Uterus (tissue), 3 donors: ENCODE measurements at regions not wholly inside any gene's neighbourhood (a gene's known extent, or its start where the extent isn't known, plus 50 kb on each side); places are given as distances from the start of the nearest gene placed in this dataset.

Experiments used
- DNase-seq, 2 donors: peaks; one replicate each; pipeline ENCODE4 v3.0.0-alpha.2; 2019 to 2020
- H3K27ac ChIP-seq, 2 donors: fragments of 200-600 bp; sonication (generic); 1 replicate in 1 of 2; 2 replicates in 1 of 2; pipeline ENCODE4 v1.5.1; 2016 to 2018
- H3K27me3 ChIP-seq, 2 donors: fragments of 200-600 bp; sonication (generic); one replicate each; pipeline ENCODE4 v1.5.1; 2018 to 2019; ENCODE audit warnings: control low read depth in 1 of 2
- H3K36me3 ChIP-seq, 2 donors: fragments of 200-600 bp; sonication (generic); one replicate each; pipeline ENCODE4 v1.5.1; 2019; ENCODE audit warnings: control low read depth in 1 of 2
- H3K4me1 ChIP-seq, 2 donors: fragments of 200-600 bp; sonication (generic); one replicate each; pipeline ENCODE4 v1.5.1; 2018 to 2019; ENCODE audit warnings: control low read depth in 1 of 2
- H3K4me3 ChIP-seq, 2 donors: fragments of 200-600 bp; sonication (generic); 1 replicate in 1 of 2; 2 replicates in 1 of 2; pipeline ENCODE4 v1.5.1; 2018 to 2019; ENCODE audit warnings: mild to moderate bottlenecking in 1 of 2
- H3K9me3 ChIP-seq, 2 donors: fragments of 200-600 bp; sonication (generic); one replicate each; pipeline ENCODE4 v1.5.1; 2019; ENCODE audit warnings: control low read depth in 1 of 2
- POLR2A ChIP-seq, 2 donors: fragments of 450-650 bp; IDR thresholded peaks; one replicate each; pipeline ENCODE4 v1.6.1; 2016; ENCODE audit warnings: antibody characterized with exemption in 2 of 2, mild to moderate bottlenecking in 1 of 2, moderate library complexity in 1 of 2
- intact Hi-C: fragments of 100-400 bp; cut with DNase I; formaldehyde crosslinking; loops from one replicate; pipeline ENCODE4 v1.15.1; 2023; ENCODE audit warnings: low total_unique reads
- TF ChIP-seq, protein P1 (sequence below), 4 experiments: fragments of 200-600 bp in 2 of 4; fragments of 450-650 bp in 2 of 4; sonication (generic) in 2 of 4; IDR thresholded peaks; one replicate each; pipeline ENCODE4 v1.5.1; 2016 to 2019; ENCODE audit warnings: antibody characterized with exemption in 4 of 4, mild to moderate bottlenecking in 2 of 4, moderate library complexity in 1 of 4
- donor health status: DM: yes; HTN: yes; CAD: no.

DNA sequence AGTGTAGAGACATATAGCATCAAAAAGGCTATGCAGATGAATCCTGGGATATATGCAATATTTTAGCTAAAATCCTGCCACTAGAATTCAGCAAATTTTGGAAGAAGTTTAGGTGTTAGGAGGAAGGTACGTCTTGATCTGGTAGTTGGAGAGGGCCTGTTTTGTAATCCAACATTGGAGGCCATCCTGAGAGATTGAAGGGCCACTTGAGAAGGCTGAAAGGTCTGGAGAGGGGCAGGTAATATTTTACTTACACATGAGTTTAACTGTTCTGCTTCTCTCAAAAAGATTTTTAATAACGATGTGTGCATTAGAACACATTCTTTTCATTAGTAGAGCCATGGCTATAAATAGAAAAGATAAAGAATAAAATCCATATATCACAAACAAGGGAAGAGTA lies 422.1 kb downstream of the RAB38 start:
- Histone ChIP-seq H3K9me3 (no peaks in the 10 kb centered on the region), H3K27ac (no peak overlapping the region), H3K36me3 (no peaks in the 10 kb centered on the region), H3K4me1 (no peaks in the 10 kb centered on the region), H3K4me3 (no peak overlapping the region), H3K27me3 (no peaks in the 10 kb centered on the region)
- no peak for DNase-seq
- TF ChIP-seq, protein P1, sequence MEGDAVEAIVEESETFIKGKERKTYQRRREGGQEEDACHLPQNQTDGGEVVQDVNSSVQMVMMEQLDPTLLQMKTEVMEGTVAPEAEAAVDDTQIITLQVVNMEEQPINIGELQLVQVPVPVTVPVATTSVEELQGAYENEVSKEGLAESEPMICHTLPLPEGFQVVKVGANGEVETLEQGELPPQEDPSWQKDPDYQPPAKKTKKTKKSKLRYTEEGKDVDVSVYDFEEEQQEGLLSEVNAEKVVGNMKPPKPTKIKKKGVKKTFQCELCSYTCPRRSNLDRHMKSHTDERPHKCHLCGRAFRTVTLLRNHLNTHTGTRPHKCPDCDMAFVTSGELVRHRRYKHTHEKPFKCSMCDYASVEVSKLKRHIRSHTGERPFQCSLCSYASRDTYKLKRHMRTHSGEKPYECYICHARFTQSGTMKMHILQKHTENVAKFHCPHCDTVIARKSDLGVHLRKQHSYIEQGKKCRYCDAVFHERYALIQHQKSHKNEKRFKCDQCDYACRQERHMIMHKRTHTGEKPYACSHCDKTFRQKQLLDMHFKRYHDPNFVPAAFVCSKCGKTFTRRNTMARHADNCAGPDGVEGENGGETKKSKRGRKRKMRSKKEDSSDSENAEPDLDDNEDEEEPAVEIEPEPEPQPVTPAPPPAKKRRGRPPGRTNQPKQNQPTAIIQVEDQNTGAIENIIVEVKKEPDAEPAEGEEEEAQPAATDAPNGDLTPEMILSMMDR (IDR thresholded peaks at IDR 0.05) = no peak
- TF ChIP-seq POLR2A (IDR thresholded peaks at IDR 0.05) = no peak
- intact Hi-C loops = no loop called here

DNA sequence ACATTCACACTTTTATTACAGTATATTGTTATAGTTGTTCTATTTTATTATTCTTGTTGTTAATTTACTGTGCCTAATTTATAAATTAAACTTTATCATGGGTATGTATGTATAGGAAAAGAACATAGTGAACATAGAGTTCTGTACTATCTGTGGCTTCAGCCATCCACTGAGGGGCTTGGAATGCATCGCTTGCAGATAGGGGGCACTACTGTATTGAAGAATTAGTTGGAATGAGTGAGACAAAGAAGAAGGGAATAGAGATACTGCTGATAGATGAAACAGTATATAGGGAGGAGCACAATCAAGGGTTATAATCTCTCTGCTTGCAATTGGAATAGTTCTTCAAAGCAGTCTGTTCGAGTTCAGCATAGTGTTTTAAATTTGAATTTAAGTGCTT lies 432.2 kb downstream of the RAB38 start:
- Histone ChIP-seq H3K9me3 (no peaks in the 10 kb centered on the region), H3K27me3 (no peaks in the 10 kb centered on the region), H3K27ac (no peak overlapping the region), H3K36me3 (no peaks in the 10 kb centered on the region), H3K4me3 (no peak overlapping the region), H3K4me1 (no peaks in the 10 kb centered on the region)
- intact Hi-C loops = no loop called here
- DNase-seq = no peak
- TF ChIP-seq, protein P1 (IDR thresholded peaks at IDR 0.05) = no peak
- TF ChIP-seq POLR2A (IDR thresholded peaks at IDR 0.05) = no peak

DNA sequence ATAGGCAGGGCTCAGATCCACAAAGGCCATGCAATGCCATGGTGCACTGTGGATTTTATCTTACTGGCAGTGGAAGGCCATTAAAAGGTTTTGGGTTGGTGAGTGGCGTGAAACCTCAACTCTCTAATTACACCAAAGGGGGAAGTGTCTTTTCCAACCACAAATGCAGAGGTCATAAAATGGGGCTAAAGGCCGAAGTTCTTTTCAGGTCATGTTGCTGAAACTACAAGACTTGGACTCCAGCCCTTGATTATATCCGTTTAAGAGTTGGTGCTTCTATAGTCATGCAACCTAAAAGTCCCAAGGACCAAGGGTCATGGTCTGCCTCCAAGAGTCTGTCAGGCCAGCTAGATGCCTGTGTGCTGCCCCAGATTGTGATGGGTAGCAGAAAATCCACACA lies 434.3 kb downstream of the RAB38 start:
- DNase-seq = no peak
- H3K4me3 ChIP-seq = no peak overlapping the region
- no peaks in the 10 kb centered on the region for H3K9me3 ChIP-seq
- no peaks in the 10 kb centered on the region for H3K36me3 ChIP-seq
- TF ChIP-seq POLR2A (IDR thresholded peaks at IDR 0.05) = no peak
- TF ChIP-seq, protein P1 (IDR thresholded peaks at IDR 0.05) = no peak
- no peak overlapping the region for H3K27ac ChIP-seq
- no peaks in the 10 kb centered on the region for H3K27me3 ChIP-seq
- intact Hi-C loops = no loop called here
- no peaks in the 10 kb centered on the region for H3K4me1 ChIP-seq

DNA sequence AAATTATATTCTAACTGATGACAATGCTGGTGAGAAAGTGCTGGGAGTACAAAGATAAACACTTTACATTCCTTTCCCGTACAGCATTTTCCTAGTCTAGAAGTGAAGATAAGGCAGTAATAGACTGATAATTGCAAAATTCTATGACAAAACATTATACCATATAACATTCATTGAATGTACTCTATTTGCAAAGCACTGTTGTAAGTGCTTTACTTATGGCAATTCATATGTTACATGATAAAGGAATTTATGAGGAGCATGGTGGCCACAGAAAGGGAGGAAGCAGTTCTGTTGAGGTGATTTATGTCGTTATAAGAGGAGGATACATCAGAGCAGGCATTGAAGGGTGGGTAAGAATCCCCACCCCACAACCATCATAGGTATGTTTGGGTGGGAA lies 434.8 kb downstream of the RAB38 start:
- no peaks in the 10 kb centered on the region for H3K9me3 ChIP-seq
- TF ChIP-seq, protein P1 (IDR thresholded peaks at IDR 0.05) = no peak
- no peak for TF ChIP-seq POLR2A (IDR thresholded peaks at IDR 0.05)
- DNase-seq = no peak
- no peak overlapping the region for H3K27ac ChIP-seq
- no peaks in the 10 kb centered on the region for H3K27me3 ChIP-seq
- H3K36me3 ChIP-seq = no peaks in the 10 kb centered on the region
- intact Hi-C loops = no loop called here
- H3K4me1 ChIP-seq = no peaks in the 10 kb centered on the region
- no peak overlapping the region for H3K4me3 ChIP-seq

DNA sequence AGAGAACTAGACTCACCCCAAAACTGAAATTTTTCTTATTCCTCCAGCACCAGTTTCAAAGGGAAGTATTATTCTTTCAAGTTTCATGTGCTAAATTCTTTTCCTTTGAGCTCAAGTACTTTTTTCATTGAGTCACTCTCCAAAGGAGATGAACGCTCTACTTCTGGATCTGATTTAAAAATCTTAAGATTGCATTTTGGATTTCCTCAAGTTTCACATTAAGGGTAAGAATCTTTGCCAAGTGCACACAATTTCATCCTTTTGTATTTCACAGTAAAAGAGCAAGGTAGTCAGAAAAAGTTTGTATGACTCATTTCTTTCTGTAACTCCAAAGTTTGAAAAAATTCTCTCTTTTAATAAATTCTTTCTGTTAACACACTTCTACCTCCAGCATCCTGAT lies 435.5 kb downstream of the RAB38 start:
- Histone ChIP-seq H3K27ac (peak overlapping the region in 1 of 2 donors; percentile 0), H3K4me3 (no peak overlapping the region), H3K9me3 (no peaks in the 10 kb centered on the region), H3K27me3 (no peaks in the 10 kb centered on the region), H3K36me3 (no peaks in the 10 kb centered on the region), H3K4me1 (no peaks in the 10 kb centered on the region)
- intact Hi-C loops = no loop called here
- TF ChIP-seq, protein P1 (IDR thresholded peaks at IDR 0.05) = no peak
- DNase-seq = no peak
